GM12891 (cell line): ENCODE measurements at regions not wholly inside any gene's neighbourhood (a gene's known extent, or its start where the extent isn't known, plus 50 kb on each side); places are given as distances from the start of the nearest gene placed in this dataset.

Experiments used
- PAX5 ChIP-seq: IDR thresholded peaks from 2 replicates; pipeline ENCODE4 v1.6.1; 2011; ENCODE audit warnings: low read length, moderate library complexity, mild to moderate bottlenecking; ENCODE audit not compliant: insufficient read depth, severe bottlenecking
- POLR2A ChIP-seq: IDR thresholded peaks from 2 replicates; pipeline ENCODE4 v1.6.1; 2011; ENCODE audit warnings: low read depth, low read length, control low read depth
- POLR2AphosphoS5 ChIP-seq: IDR thresholded peaks from 2 replicates; pipeline ENCODE4 v1.6.1; 2011; ENCODE audit warnings: low read depth, low read length, control low read depth
- TAF1 ChIP-seq: IDR thresholded peaks from 2 replicates; pipeline ENCODE4 v1.6.1; 2011; ENCODE audit warnings: low read depth, low read length, control low read depth

DNA sequence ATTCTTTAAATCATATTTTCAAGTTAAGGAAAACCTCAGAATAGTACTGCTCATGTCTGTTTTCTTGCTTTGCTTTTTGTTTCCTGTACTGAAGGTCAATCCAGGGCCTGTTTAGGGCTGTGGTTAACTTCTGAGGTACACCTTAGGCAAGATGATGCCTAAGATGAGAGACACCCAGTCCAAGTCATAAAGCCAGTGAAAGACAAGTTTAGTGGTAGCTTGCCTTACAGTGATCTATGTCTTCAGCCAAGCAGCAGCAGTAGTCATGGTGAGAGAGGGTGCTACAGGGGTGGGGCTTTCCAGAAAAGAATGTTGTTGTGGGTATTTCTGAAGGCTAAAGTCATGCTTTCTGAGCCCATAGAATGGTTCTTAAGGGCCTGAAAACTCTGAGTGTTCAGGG lies 173.7 kb downstream of the VSIG4 start:
- TF ChIP-seq POLR2A: no peak
- no peak for TF ChIP-seq TAF1
- TF ChIP-seq POLR2AphosphoS5: no peak
- TF ChIP-seq PAX5: no peak
